B cell (primary cell): ENCODE measurements at regions not wholly inside any gene's neighbourhood (a gene's known extent, or its start where the extent isn't known, plus 50 kb on each side); places are given as distances from the start of the nearest gene placed in this dataset.

Experiments used
- ATAC-seq: fragments of 200-7000 bp; cut with Tn5 transposase; one replicate; pipeline ENCODE4 v1.10.0; 2021; ENCODE audit warnings: low read depth, mild to moderate bottlenecking, moderate number of reproducible peaks, moderate library complexity
- CTCF ChIA-PET: fragments of 350-600 bp; sonication (Branson Sonifier 250); formaldehyde crosslinking; loops from one replicate; lab custom pipeline; 2021; ENCODE audit warnings: antibody characterized with exemption, inconsistent platforms; lab: Charles Lee
- POLR2A ChIA-PET: fragments of 350-600 bp; sonication (Branson Sonifier 250); formaldehyde crosslinking; loops from one replicate; lab custom pipeline; 2021; ENCODE audit warnings: antibody characterized with exemption; lab: Charles Lee
- DNase-seq: peaks from one replicate; pipeline ENCODE4 v3.0.0; 2013
- H2AFZ ChIP-seq: 2 replicates; pipeline ENCODE4 v1.6.1; 2012; ENCODE audit warnings: mild to moderate bottlenecking, low read depth, low read length; ENCODE audit not compliant: insufficient read depth, poor library complexity, severe bottlenecking
- H3K27ac ChIP-seq, 2 donors: 1 replicate in 1 of 2; 2 replicates in 1 of 2; pipeline ENCODE4 v1.5.1; 2012 to 2013; ENCODE audit warnings: low read length in 2 of 2, mild to moderate bottlenecking in 2 of 2, moderate library complexity in 1 of 2
- H3K27me3 ChIP-seq, 4 experiments: fragments of 200-600 bp in 1 of 4; sonication (generic) in 1 of 4; replicated peaks in 1 of 4; 1 replicate in 2 of 4; 2 replicates in 2 of 4; pipeline versions ENCODE4 v1.6.1 to v1.7.0; 2013 to 2016; ENCODE audit warnings: low read length in 3 of 4, mild to moderate bottlenecking in 2 of 4, mixed read lengths in 1 of 4, moderate library complexity in 1 of 4; ENCODE audit not compliant: insufficient read depth in 4 of 4, control insufficient read depth in 3 of 4; ENCODE audit errors: control extremely low read depth in 1 of 4
- H3K36me3 ChIP-seq, 2 experiments: replicated peaks in 1 of 2; 1 replicate in 1 of 2; 2 replicates in 1 of 2; pipeline versions ENCODE4 v1.6.1 to v1.7.1; 2013; ENCODE audit warnings: low read length in 1 of 2; ENCODE audit not compliant: insufficient read depth in 2 of 2, control insufficient read depth in 1 of 2; ENCODE audit errors: control extremely low read depth in 1 of 2, extremely low read depth in 1 of 2
- H3K4me1 ChIP-seq, 2 donors: fragments of 200-600 bp in 1 of 2; sonication (generic) in 1 of 2; 1 replicate in 1 of 2; 2 replicates in 1 of 2; pipeline versions ENCODE4 v1.5.1 to v1.6.1; 2013 to 2017; ENCODE audit warnings: low read length in 2 of 2; ENCODE audit not compliant: control insufficient read depth in 2 of 2, insufficient read depth in 2 of 2
- H3K4me2 ChIP-seq: replicated peaks from 2 replicates; pipeline ENCODE3; 2012; ENCODE audit warnings: mild to moderate bottlenecking, low read depth, low read length; ENCODE audit not compliant: poor library complexity, severe bottlenecking
- H3K4me3 ChIP-seq, 5 experiments: fragments of 200-600 bp in 1 of 5; sonication (generic) in 1 of 5; 1 replicate in 3 of 5; 2 replicates in 2 of 5; pipeline versions ENCODE4 v1.5.1 to v1.7.0; 2011 to 2016; ENCODE audit warnings: low read length in 4 of 5, mild to moderate bottlenecking in 4 of 5, low read depth in 2 of 5, control low read depth in 1 of 5, moderate library complexity in 1 of 5; ENCODE audit not compliant: insufficient read depth in 1 of 5; ENCODE audit errors: control extremely low read depth in 1 of 5, extremely low read depth in 1 of 5
- H3K79me2 ChIP-seq: fragments of 200-600 bp; sonication (generic); one replicate; pipeline ENCODE4 v1.6.0; 2016; ENCODE audit warnings: low read length; ENCODE audit not compliant: control insufficient read depth, insufficient read depth
- H3K9ac ChIP-seq: fragments of 200-600 bp; sonication (generic); 2 replicates; pipeline ENCODE4 v1.6.1; 2017; ENCODE audit warnings: mild to moderate bottlenecking, low read length, moderate library complexity
- H3K9me3 ChIP-seq, 3 donors: one replicate each; pipeline versions ENCODE4 v1.6.1 to v1.7.1; 2013; ENCODE audit warnings: low read length in 2 of 3; ENCODE audit not compliant: control insufficient read depth in 2 of 3, insufficient read depth in 1 of 3; ENCODE audit errors: control extremely low read depth in 1 of 3
- H4K20me1 ChIP-seq: 2 replicates; pipeline ENCODE4 v1.6.0; 2012; ENCODE audit warnings: mild to moderate bottlenecking, low read length; ENCODE audit not compliant: insufficient read depth, control insufficient read depth, poor library complexity, severe bottlenecking
- H3K27ac Mint-ChIP-seq: one replicate; pipeline ENCODE4 v1.8.0; 2021; ENCODE audit warnings: mixed read lengths
- H3K27me3 Mint-ChIP-seq: one replicate; pipeline ENCODE4 v1.8.0; 2021; ENCODE audit warnings: mixed read lengths
- H3K4me1 Mint-ChIP-seq: one replicate; pipeline ENCODE4 v1.8.0; 2021; ENCODE audit warnings: mixed read lengths
- H3K4me3 Mint-ChIP-seq: one replicate; pipeline ENCODE4 v1.8.0; 2021; ENCODE audit warnings: mixed read lengths
- H3K9me3 Mint-ChIP-seq: one replicate; pipeline ENCODE4 v1.8.0; 2022; ENCODE audit warnings: mixed read lengths; ENCODE audit not compliant: insufficient read depth
- CTCF ChIP-seq: fragments of 200-600 bp; IDR thresholded peaks from one replicate; pipeline ENCODE4 v1.8.0; 2022; ENCODE audit warnings: antibody characterized with exemption, mild to moderate bottlenecking
- EZH2 ChIP-seq: IDR thresholded peaks from 2 replicates; pipeline ENCODE4 v1.6.1; 2012; ENCODE audit warnings: borderline replicate concordance, low read depth, mild to moderate bottlenecking, moderate library complexity, low read length; ENCODE audit not compliant: insufficient read depth, poor library complexity, severe bottlenecking
- WGBS: methylation state at CpG from one replicate; pipeline ENCODE4 v1.1.5; 2013; ENCODE audit warnings: missing lambda C conversion rate; ENCODE audit not compliant: insufficient coverage; 5-methylcytosine and 5-hydroxymethylcytosine counted together
- intact Hi-C: fragments of 100-400 bp; cut with micrococcal nuclease; formaldehyde crosslinking; loops from one replicate; pipeline ENCODE4 v1.10.0; 2022

GRCh38 chr5:5583832-5584231, 161.4 kb downstream of the ICE1 start:
- Histone ChIP-seq H3K27ac (no peak overlapping the region), H4K20me1 (no peaks in the 10 kb centered on the region), H3K79me2 (no peaks in the 10 kb centered on the region), H3K4me3 (no peak overlapping the region), H3K4me1 (no peaks in the 10 kb centered on the region), H3K4me2 (no peak overlapping the region), H3K9me3 (no peaks in the 10 kb centered on the region), H2AFZ (no peak overlapping the region), H3K9ac (no peak overlapping the region), H3K27me3 (no peaks in the 10 kb centered on the region), H3K36me3 (no peaks in the 10 kb centered on the region)
- Mint-ChIP-seq H3K4me1 (no peaks in the 10 kb centered on the region), H3K27me3 (peaks cover 9% of the 10 kb centered on the region), H3K9me3 (no peaks in the 10 kb centered on the region), H3K4me3 (no peak overlapping the region), H3K27ac (no peak overlapping the region)
- intact Hi-C loops = no loop called here
- WGBS = 82% methylated on average over 4 of the region's 5 CpGs
- ATAC-seq = no peak
- ChIA-PET CTCF (no interaction called here), POLR2A (no interaction called here)
- DNase-seq = no peak
- no peak for TF ChIP-seq EZH2
- TF ChIP-seq CTCF = no peak

- H3K9me3 ChIP-seq = no peaks in the 10 kb centered on the region
- ATAC-seq (no peak), DNase-seq (no peak)
- H3K27ac Mint-ChIP-seq = no peak overlapping the region
- no peaks in the 10 kb centered on the region for H3K27me3 ChIP-seq
- H3K9ac ChIP-seq = no peak overlapping the region
- no peaks in the 10 kb centered on the region for H3K4me1 Mint-ChIP-seq
- 97% methylated on average over 4 of the region's 5 CpGs for WGBS
- no peak overlapping the region for H3K4me2 ChIP-seq
- H3K4me3 Mint-ChIP-seq = no peak overlapping the region
- no peaks in the 10 kb centered on the region for H3K79me2 ChIP-seq
- no peak overlapping the region for H3K4me3 ChIP-seq
- peaks cover 9% of the 10 kb centered on the region for H3K27me3 Mint-ChIP-seq
- CTCF ChIA-PET = no interaction called here
- H3K27ac ChIP-seq = no peak overlapping the region
- H2AFZ ChIP-seq = no peak overlapping the region
- no peaks in the 10 kb centered on the region for H4K20me1 ChIP-seq
- no peaks in the 10 kb centered on the region for H3K4me1 ChIP-seq
- intact Hi-C loops = no loop called here
- H3K9me3 Mint-ChIP-seq = no peaks in the 10 kb centered on the region
- POLR2A ChIA-PET = no interaction called here
- TF ChIP-seq EZH2 = no peak
- TF ChIP-seq CTCF = no peak
- H3K36me3 ChIP-seq = no peaks in the 10 kb centered on the region
Measured at GRCh38 chr5:5583023-5583765, 160.7 kb downstream of the ICE1 start.
